CD4-positive, alpha-beta T cell (primary cell): ENCODE measurements at regions not wholly inside any gene's neighbourhood (a gene's known extent, or its start where the extent isn't known, plus 50 kb on each side); places are given as distances from the start of the nearest gene placed in this dataset.

Source experiments
- ATAC-seq: fragments of 200-7000 bp; cut with Tn5 transposase; one replicate; pipeline ENCODE4 v1.10.0; 2022; ENCODE audit warnings: mild to moderate bottlenecking; ENCODE audit not compliant: poor library complexity
- CTCF ChIA-PET: fragments of 350-600 bp; sonication (Branson Sonifier 250); formaldehyde crosslinking; loops from one replicate; lab custom pipeline; 2021; ENCODE audit warnings: antibody characterized with exemption, inconsistent platforms; lab: Charles Lee
- POLR2A ChIA-PET: fragments of 350-600 bp; sonication (Branson Sonifier 250); formaldehyde crosslinking; loops from one replicate; lab custom pipeline; 2021; ENCODE audit warnings: antibody characterized with exemption, inconsistent platforms; lab: Charles Lee
- DNase-seq, 14 experiments: peaks; one replicate each; pipeline ENCODE4 v3.0.0-alpha.2; 2013 to 2020; ENCODE audit warnings: mixed read lengths in 2 of 14
- H3K27ac ChIP-seq, 2 donors: one replicate each; pipeline versions ENCODE4 v1.5.1 to v1.7.0; 2013; ENCODE audit warnings: low read length in 2 of 2, low read depth in 1 of 2, mild to moderate bottlenecking in 1 of 2
- H3K27me3 ChIP-seq, 2 experiments: 1 replicate in 1 of 2; 2 replicates in 1 of 2; pipeline versions ENCODE4 v1.6.1 to v1.7.0; 2013; ENCODE audit warnings: low read length in 2 of 2, control low read depth in 1 of 2, mild to moderate bottlenecking in 1 of 2, moderate library complexity in 1 of 2; ENCODE audit not compliant: insufficient read depth in 2 of 2, control insufficient read depth in 1 of 2
- H3K36me3 ChIP-seq: one replicate; pipeline ENCODE4 v1.6.1; 2013; ENCODE audit warnings: low read length, control low read depth; ENCODE audit not compliant: insufficient read depth
- H3K4me1 ChIP-seq: one replicate; pipeline ENCODE4 v1.6.1; 2013; ENCODE audit warnings: low read length, control low read depth; ENCODE audit not compliant: insufficient read depth
- H3K4me3 ChIP-seq: one replicate; pipeline ENCODE4 v1.5.1; 2013; ENCODE audit warnings: mild to moderate bottlenecking, low read length, moderate library complexity
- H3K9me3 ChIP-seq, 2 experiments: 1 replicate in 1 of 2; 2 replicates in 1 of 2; pipeline versions ENCODE4 v1.6.1 to v1.7.0; 2013; ENCODE audit warnings: low read length in 2 of 2, mild to moderate bottlenecking in 2 of 2, control low read depth in 1 of 2, moderate library complexity in 1 of 2; ENCODE audit not compliant: control insufficient read depth in 1 of 2, insufficient read depth in 1 of 2
- H3K27ac Mint-ChIP-seq: one replicate; pipeline ENCODE4 v1.8.0; 2020; ENCODE audit warnings: mixed read lengths
- H3K27me3 Mint-ChIP-seq: one replicate; pipeline ENCODE4 v1.8.0; 2021; ENCODE audit warnings: mixed read lengths
- H3K36me3 Mint-ChIP-seq: one replicate; pipeline ENCODE4 v1.8.0; 2021; ENCODE audit warnings: low read depth, mixed read lengths
- H3K4me1 Mint-ChIP-seq: one replicate; pipeline ENCODE4 v1.8.0; 2021; ENCODE audit warnings: low read depth, mixed read lengths
- H3K4me3 Mint-ChIP-seq: one replicate; pipeline ENCODE4 v1.8.0; 2020; ENCODE audit warnings: mild to moderate bottlenecking, mixed read lengths
- H3K9me3 Mint-ChIP-seq: one replicate; pipeline ENCODE4 v1.8.0; 2020; ENCODE audit warnings: mixed read lengths
- intact Hi-C, 2 experiments: fragments of 100-400 bp; cut with DNase I in 1 of 2; cut with micrococcal nuclease in 1 of 2; formaldehyde crosslinking; loops; one replicate each; pipeline versions ENCODE4 v1.15.1 to v1.9.0; 2023 to 2025; cut with DNase I, micrococcal nuclease
- TF ChIP-seq, protein P1 (sequence below): fragments of 200-600 bp; IDR thresholded peaks from one replicate; pipeline ENCODE4 v1.8.0; 2022; ENCODE audit warnings: antibody characterized with exemption, mild to moderate bottlenecking

DNA sequence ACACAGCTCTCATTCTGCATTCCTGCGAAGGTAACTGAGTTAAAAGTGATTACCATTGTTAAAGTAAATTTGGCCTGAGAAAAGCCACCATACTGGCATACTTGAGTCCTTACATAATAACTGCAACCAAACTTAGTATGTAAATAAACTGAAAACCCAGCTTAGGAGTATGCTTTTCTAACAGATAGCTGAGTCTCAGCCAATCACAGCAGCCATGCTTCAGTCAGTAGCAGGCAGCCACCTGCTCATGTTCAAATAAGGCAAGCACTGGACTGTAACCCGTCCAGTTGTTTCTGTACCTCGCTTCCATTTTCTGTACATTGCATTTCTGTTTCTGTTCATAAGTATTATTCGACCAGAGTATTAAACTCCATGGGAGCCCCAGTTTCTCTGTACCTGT is 58.6 kb downstream of the GCNT4 start:
- H3K27me3 Mint-ChIP-seq = no peaks in the 10 kb centered on the region
- H3K4me3 Mint-ChIP-seq = no peak overlapping the region
- Histone ChIP-seq H3K9me3 (peaks cover 0 to 5% of the 10 kb centered on the region in 2 experiments), H3K4me3 (no peak overlapping the region), H3K4me1 (no peaks in the 10 kb centered on the region), H3K36me3 (no peaks in the 10 kb centered on the region), H3K27ac (no peak overlapping the region), H3K27me3 (no peaks in the 10 kb centered on the region)
- ChIA-PET CTCF (interaction anchor here (1.2 kb wide), 1 partner anchor 10 kb away, joined by 3 read pairs; no protein-coding TSS in a partner anchor), POLR2A (no interaction called here)
- intact Hi-C loops = no loop called here
- no peaks in the 10 kb centered on the region for H3K4me1 Mint-ChIP-seq
- no peaks in the 10 kb centered on the region for H3K9me3 Mint-ChIP-seq
- no peaks in the 10 kb centered on the region for H3K36me3 Mint-ChIP-seq
- TF ChIP-seq, protein P1, sequence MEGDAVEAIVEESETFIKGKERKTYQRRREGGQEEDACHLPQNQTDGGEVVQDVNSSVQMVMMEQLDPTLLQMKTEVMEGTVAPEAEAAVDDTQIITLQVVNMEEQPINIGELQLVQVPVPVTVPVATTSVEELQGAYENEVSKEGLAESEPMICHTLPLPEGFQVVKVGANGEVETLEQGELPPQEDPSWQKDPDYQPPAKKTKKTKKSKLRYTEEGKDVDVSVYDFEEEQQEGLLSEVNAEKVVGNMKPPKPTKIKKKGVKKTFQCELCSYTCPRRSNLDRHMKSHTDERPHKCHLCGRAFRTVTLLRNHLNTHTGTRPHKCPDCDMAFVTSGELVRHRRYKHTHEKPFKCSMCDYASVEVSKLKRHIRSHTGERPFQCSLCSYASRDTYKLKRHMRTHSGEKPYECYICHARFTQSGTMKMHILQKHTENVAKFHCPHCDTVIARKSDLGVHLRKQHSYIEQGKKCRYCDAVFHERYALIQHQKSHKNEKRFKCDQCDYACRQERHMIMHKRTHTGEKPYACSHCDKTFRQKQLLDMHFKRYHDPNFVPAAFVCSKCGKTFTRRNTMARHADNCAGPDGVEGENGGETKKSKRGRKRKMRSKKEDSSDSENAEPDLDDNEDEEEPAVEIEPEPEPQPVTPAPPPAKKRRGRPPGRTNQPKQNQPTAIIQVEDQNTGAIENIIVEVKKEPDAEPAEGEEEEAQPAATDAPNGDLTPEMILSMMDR = no peak
- DNase-seq (no peak), ATAC-seq (no peak)
- H3K27ac Mint-ChIP-seq = no peak overlapping the region

DNA sequence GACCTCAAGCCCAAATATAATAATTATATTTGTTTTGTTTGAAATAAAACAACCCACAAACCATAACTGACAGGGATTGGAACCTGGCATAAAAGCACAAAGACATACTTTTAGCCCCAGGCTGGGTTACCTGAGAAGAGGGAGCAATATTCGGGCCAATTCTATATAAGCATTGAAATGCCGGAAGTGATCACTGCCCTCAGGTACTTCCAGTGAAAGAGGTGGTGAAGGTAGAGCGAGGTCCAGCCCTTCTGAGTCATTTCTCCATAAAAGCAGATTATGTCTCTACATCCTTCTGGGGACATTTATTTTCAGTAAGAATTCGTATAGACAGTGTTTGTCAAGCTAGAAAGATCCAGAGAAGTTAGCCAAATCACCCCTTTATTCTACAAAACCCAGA is 59.6 kb downstream of the GCNT4 start:
- peaks cover 5% of the 10 kb centered on the region for H3K9me3 Mint-ChIP-seq
- H3K4me3 Mint-ChIP-seq = no peak overlapping the region
- no peaks in the 10 kb centered on the region for H3K36me3 ChIP-seq
- no peaks in the 10 kb centered on the region for H3K27me3 ChIP-seq
- ATAC-seq = no peak
- no peaks in the 10 kb centered on the region for H3K4me1 ChIP-seq
- no peak for DNase-seq
- H3K9me3 ChIP-seq = peaks cover 0 to 6% of the 10 kb centered on the region in 2 experiments
- H3K4me1 Mint-ChIP-seq = no peaks in the 10 kb centered on the region
- H3K27me3 Mint-ChIP-seq = no peaks in the 10 kb centered on the region
- ChIA-PET POLR2A (no interaction called here), CTCF (interaction anchor here (1.2 kb wide), 1 partner anchor 9 kb away, joined by 3 read pairs; no protein-coding TSS in a partner anchor)
- no peak overlapping the region for H3K27ac Mint-ChIP-seq
- H3K27ac ChIP-seq = no peak overlapping the region
- intact Hi-C loops = no loop called here
- H3K36me3 Mint-ChIP-seq = no peaks in the 10 kb centered on the region
- no peak overlapping the region for H3K4me3 ChIP-seq
- TF ChIP-seq, protein P1 = no peak

DNA sequence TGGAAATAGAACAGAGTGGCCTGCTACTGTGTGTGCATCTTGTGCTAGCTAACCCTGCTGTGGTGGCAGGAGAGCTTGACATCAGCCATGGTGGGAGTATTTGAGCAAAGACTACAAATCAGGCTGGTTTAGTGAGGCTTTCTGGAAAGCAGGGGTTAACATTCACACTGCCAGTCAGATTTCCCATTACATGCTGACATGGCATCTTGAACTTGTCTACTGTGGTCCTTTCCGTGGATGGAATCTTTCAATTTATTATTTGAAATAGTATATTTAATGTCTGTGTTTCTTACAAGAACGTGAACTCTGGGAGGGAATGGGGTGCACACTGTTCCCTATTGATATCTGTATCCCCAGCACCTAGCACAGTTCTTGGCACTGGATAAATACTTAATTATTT is 60.8 kb downstream of the GCNT4 start:
- DNase-seq = no peak
- Histone ChIP-seq H3K9me3 (peaks cover 0 to 6% of the 10 kb centered on the region in 2 experiments), H3K4me3 (no peak overlapping the region), H3K27me3 (no peaks in the 10 kb centered on the region), H3K27ac (no peak overlapping the region), H3K36me3 (no peaks in the 10 kb centered on the region), H3K4me1 (no peaks in the 10 kb centered on the region)
- Mint-ChIP-seq H3K4me3 (no peak overlapping the region), H3K9me3 (peaks cover 5% of the 10 kb centered on the region), H3K36me3 (no peaks in the 10 kb centered on the region), H3K27ac (no peak overlapping the region), H3K4me1 (no peaks in the 10 kb centered on the region), H3K27me3 (no peaks in the 10 kb centered on the region)
- ChIA-PET CTCF (no interaction called here), POLR2A (no interaction called here)
- no peak for ATAC-seq
- TF ChIP-seq, protein P1 = no peak
- intact Hi-C loops = no loop called here
